Endothelial cell of umbilical vein (primary cell): ENCODE measurements at regions not wholly inside any gene's neighbourhood (a gene's known extent, or its start where the extent isn't known, plus 50 kb on each side); places are given as distances from the start of the nearest gene placed in this dataset.

Source experiments
- BruUV-seq: library from RNA; stranded (reverse); fragments of 400-500 nt; replicated peaks from 2 replicates; lab custom pipeline; 2021; lab: Mats Ljungman, UMichigan
- CTCF ChIA-PET: fragments of 300-600, 350-600 bp; sonication (Branson Sonifier 250); formaldehyde crosslinking; loops from one replicate; lab custom pipeline; 2021; ENCODE audit warnings: antibody characterized with exemption, inconsistent platforms; lab: Charles Lee
- POLR2A ChIA-PET: fragments of 300-600, 350-600 bp; sonication (Branson Sonifier 250); formaldehyde crosslinking; loops from one replicate; lab custom pipeline; 2021; ENCODE audit warnings: antibody characterized with exemption, inconsistent platforms; lab: Charles Lee
- DNase-seq: peaks from one replicate; pipeline ENCODE4 v3.0.0-alpha.2; 2011; ENCODE audit warnings: low read depth, low spot score
- FAIRE-seq: peaks from 2 replicates; lab custom pipeline; 2011; peaks lifted over from hg19 to GRCh38; lab: Jason Lieb, UNC
- H2AFZ ChIP-seq: 2 replicates; pipeline ENCODE4 v1.6.0; 2012; ENCODE audit warnings: low read depth, low read length, control low read depth, inconsistent platforms
- H3K27ac ChIP-seq: 2 replicates; pipeline ENCODE4 v1.5.1; 2011; ENCODE audit warnings: low read depth, mild to moderate bottlenecking, control low read depth, low read length, moderate library complexity; ENCODE audit not compliant: insufficient read depth
- H3K27me3 ChIP-seq, 2 experiments: 2 replicates each; pipeline versions ENCODE4 v1.6.0 to v1.6.1; 2011; ENCODE audit warnings: low read length in 2 of 2, mixed read lengths in 1 of 2; ENCODE audit not compliant: control insufficient read depth in 2 of 2, insufficient read depth in 2 of 2
- H3K36me3 ChIP-seq, 2 experiments: 2 replicates in 1 of 2; 3 replicates in 1 of 2; pipeline ENCODE4 v1.5.1; 2011; ENCODE audit warnings: low read length in 2 of 2, mild to moderate bottlenecking in 1 of 2, moderate library complexity in 1 of 2; ENCODE audit not compliant: control insufficient read depth in 2 of 2, insufficient read depth in 2 of 2; ENCODE audit errors: extremely low read depth in 1 of 2
- H3K4me1 ChIP-seq: 3 replicates; pipeline ENCODE4 v1.5.1; 2011; ENCODE audit warnings: mild to moderate bottlenecking, low read length; ENCODE audit not compliant: control insufficient read depth, insufficient read depth; ENCODE audit errors: extremely low read depth
- H3K4me2 ChIP-seq: 2 replicates; pipeline ENCODE4 v1.6.1; 2011; ENCODE audit warnings: low read length, control low read depth, mixed read lengths; ENCODE audit not compliant: insufficient read depth
- H3K4me3 ChIP-seq, 3 experiments: fragments of 200-600 bp in 1 of 3; sonication (generic), shearing (Covaris generic) in 1 of 3; replicated peaks in 1 of 3; 2 replicates each; pipeline ENCODE4 v1.5.1; 2011 to 2016; ENCODE audit warnings: control low read depth in 3 of 3, low read length in 3 of 3, mild to moderate bottlenecking in 2 of 3, inconsistent platforms in 1 of 3, low read depth in 1 of 3, moderate library complexity in 1 of 3; ENCODE audit not compliant: insufficient read depth in 1 of 3
- H3K79me2 ChIP-seq: 2 replicates; pipeline ENCODE4 v1.6.0; 2012; ENCODE audit warnings: low read length, inconsistent platforms; ENCODE audit not compliant: control insufficient read depth, insufficient read depth
- H3K9ac ChIP-seq: replicated peaks from 2 replicates; pipeline ENCODE3; 2011; ENCODE audit warnings: low read length, control low read depth; ENCODE audit not compliant: insufficient read depth; ENCODE audit errors: extremely low read depth
- H3K9me1 ChIP-seq: replicated peaks from 3 replicates; pipeline ENCODE4 v1.6.0; 2011; ENCODE audit warnings: mild to moderate bottlenecking, low read length; ENCODE audit not compliant: control insufficient read depth, insufficient read depth; ENCODE audit errors: extremely low read depth
- H3K9me3 ChIP-seq: replicated peaks from 2 replicates; pipeline ENCODE4 v1.5.1; 2012; ENCODE audit warnings: low read length, inconsistent platforms; ENCODE audit not compliant: control insufficient read depth, insufficient read depth
- H4K20me1 ChIP-seq: replicated peaks from 2 replicates; pipeline ENCODE3; 2011; ENCODE audit warnings: mild to moderate bottlenecking, low read length; ENCODE audit not compliant: control insufficient read depth, insufficient read depth; ENCODE audit errors: extremely low read depth
- EZH2 ChIP-seq: IDR thresholded peaks from 2 replicates; pipeline ENCODE4 v1.6.1; 2012; ENCODE audit warnings: borderline replicate concordance, low read depth, mild to moderate bottlenecking, moderate library complexity, low read length, inconsistent platforms; ENCODE audit not compliant: severe bottlenecking
- FOS ChIP-seq: IDR thresholded peaks from 2 replicates; pipeline ENCODE4 v1.6.1; 2011; ENCODE audit warnings: mild to moderate bottlenecking, low read length, moderate library complexity, borderline replicate concordance; ENCODE audit not compliant: insufficient read depth
- GATA2 ChIP-seq: IDR thresholded peaks from 2 replicates; pipeline ENCODE4 v1.7.0; 2011; ENCODE audit warnings: low read depth, mild to moderate bottlenecking, moderate library complexity, mixed read lengths, low read length; ENCODE audit not compliant: insufficient read length, insufficient read depth
- POLR2A ChIP-seq: IDR thresholded peaks from 2 replicates; pipeline ENCODE4 v1.6.1; 2012; ENCODE audit warnings: low read depth, mild to moderate bottlenecking, control low read depth, low read length
- dilution Hi-C: fragments of 300-500 bp; cut with MboI; formaldehyde crosslinking; loops from one replicate; pipeline ENCODE4 v1.15.0; 2019; ENCODE audit warnings: low sequenced_read_pairs; ENCODE audit not compliant: extremely low pct_ligation_motif_present
- intact Hi-C: fragments of 100-400 bp; cut with micrococcal nuclease; formaldehyde crosslinking; loops from one replicate; pipeline ENCODE4 v1.10.0; 2022
- TF ChIP-seq, protein P1 (sequence below): IDR thresholded peaks from 2 replicates; pipeline ENCODE4 v1.6.1; 2011; ENCODE audit not compliant: insufficient read depth, insufficient read length

DNA sequence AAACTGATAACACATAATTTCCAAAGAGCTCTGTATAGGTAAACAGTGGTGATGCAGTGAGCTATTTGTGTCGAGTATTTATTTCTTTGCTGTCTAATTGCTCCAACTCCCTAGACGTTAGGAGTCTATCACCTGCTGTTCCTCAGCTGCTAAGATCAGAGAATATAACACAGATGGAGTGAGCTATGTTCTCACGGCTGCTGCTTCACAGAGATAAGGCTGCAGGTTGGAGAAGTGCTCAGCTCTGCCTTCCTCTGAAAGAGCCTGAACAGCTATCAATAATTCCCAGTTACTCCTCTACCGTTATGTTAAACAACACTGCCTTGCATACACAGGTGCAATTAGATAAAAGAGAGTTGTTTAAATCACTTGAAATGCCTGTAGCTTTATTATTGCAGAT lies 103.2 kb upstream of the MDGA2 start:
- Histone ChIP-seq H4K20me1 (no peaks in the 10 kb centered on the region), H3K4me3 (no peak overlapping the region), H3K9me3 (no peaks in the 10 kb centered on the region), H3K4me2 (no peak overlapping the region), H3K27me3 (no peaks in the 10 kb centered on the region), H3K27ac (no peak overlapping the region), H3K9me1 (no peaks in the 10 kb centered on the region), H3K4me1 (no peaks in the 10 kb centered on the region), H3K36me3 (no peaks in the 10 kb centered on the region), H2AFZ (no peak overlapping the region), H3K79me2 (no peaks in the 10 kb centered on the region), H3K9ac (no peak overlapping the region)
- FAIRE-seq (no peak), DNase-seq (no peak)
- ChIA-PET CTCF (interaction anchor here (0.6 kb wide), 1 partner anchor 731 kb away, joined by 3 read pairs; no protein-coding TSS in a partner anchor), POLR2A (no interaction called here)
- BruUV-seq, result no TSS peak
- TF ChIP-seq FOS (no peak), GATA2 (no peak)
- TF ChIP-seq, protein P1, sequence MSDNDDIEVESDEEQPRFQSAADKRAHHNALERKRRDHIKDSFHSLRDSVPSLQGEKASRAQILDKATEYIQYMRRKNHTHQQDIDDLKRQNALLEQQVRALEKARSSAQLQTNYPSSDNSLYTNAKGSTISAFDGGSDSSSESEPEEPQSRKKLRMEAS, result no peak
- dilution Hi-C loops, result no loop called here
- intact Hi-C loops, result no loop called here

DNA sequence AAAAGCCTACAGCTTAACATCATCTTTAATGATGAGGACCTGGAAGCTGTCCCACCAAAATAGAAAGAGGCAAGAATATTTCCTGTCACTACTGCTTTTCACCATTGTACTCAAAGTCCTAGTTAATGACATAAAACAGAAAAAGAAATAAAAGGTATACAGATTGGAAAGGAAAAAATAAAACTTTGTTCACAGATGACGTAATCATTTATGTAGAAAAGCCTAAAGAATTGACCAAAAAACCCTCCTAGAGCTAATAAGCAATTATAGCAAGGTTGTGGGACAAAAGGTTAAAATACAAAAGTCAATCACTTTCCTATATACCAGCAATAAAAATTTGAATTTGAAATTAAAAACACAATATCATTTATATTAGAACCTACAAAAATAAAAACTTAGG lies 97.2 kb upstream of the MDGA2 start:
- Histone ChIP-seq H3K36me3 (no peaks in the 10 kb centered on the region), H3K4me3 (no peak overlapping the region), H4K20me1 (no peaks in the 10 kb centered on the region), H3K4me1 (no peaks in the 10 kb centered on the region), H3K79me2 (no peaks in the 10 kb centered on the region), H3K9me3 (no peaks in the 10 kb centered on the region), H3K27ac (no peak overlapping the region), H3K9ac (no peak overlapping the region), H3K4me2 (no peak overlapping the region), H3K9me1 (no peaks in the 10 kb centered on the region), H2AFZ (no peak overlapping the region), H3K27me3 (no peaks in the 10 kb centered on the region)
- TF ChIP-seq EZH2 (no peak), POLR2A (no peak)
- no TSS peak for BruUV-seq
- intact Hi-C loops (no loop called here), dilution Hi-C loops (no loop called here)
- no peak for FAIRE-seq
- ChIA-PET POLR2A (no interaction called here), CTCF (no interaction called here)
- DNase-seq, result no peak
